ENCODE measurements at regions not wholly inside any gene's neighbourhood (a gene's known extent, or its start where the extent isn't known, plus 50 kb on each side); places are given as distances from the start of the nearest gene placed in this dataset.

DNA sequence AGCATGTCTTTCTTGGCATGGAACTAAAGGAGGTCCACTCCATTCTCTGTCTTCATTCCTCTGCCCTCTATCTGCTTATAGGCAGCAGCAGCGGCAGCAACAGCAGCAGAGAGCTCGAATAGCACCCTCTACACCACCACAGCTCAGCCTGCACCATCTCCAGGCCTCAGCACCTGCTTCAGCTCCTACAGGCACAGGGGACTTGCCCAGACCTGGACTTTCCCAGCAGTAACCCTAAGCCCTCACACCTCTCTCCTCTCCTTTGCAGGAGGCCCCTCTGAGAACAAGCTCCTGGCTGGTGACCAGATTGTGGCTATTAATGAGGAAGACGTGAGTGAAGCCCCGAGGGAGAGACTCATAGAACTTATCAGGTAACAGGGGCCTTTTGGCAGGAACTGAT lies 80.7 kb downstream of the FRMPD3 start:
- TF ChIP-seq, protein P1, sequence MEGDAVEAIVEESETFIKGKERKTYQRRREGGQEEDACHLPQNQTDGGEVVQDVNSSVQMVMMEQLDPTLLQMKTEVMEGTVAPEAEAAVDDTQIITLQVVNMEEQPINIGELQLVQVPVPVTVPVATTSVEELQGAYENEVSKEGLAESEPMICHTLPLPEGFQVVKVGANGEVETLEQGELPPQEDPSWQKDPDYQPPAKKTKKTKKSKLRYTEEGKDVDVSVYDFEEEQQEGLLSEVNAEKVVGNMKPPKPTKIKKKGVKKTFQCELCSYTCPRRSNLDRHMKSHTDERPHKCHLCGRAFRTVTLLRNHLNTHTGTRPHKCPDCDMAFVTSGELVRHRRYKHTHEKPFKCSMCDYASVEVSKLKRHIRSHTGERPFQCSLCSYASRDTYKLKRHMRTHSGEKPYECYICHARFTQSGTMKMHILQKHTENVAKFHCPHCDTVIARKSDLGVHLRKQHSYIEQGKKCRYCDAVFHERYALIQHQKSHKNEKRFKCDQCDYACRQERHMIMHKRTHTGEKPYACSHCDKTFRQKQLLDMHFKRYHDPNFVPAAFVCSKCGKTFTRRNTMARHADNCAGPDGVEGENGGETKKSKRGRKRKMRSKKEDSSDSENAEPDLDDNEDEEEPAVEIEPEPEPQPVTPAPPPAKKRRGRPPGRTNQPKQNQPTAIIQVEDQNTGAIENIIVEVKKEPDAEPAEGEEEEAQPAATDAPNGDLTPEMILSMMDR (IDR thresholded peaks at IDR 0.05; ENCODE audit: poor library complexity) = no peak
- TF ChIP-seq EZH2 (IDR thresholded peaks at IDR 0.05; ENCODE audit: borderline replicate concordance) = no peak

All from hepatocyte (in vitro differentiated cells).